ENCODE measurements at regions not wholly inside any gene's neighbourhood (a gene's known extent, or its start where the extent isn't known, plus 50 kb on each side); places are given as distances from the start of the nearest gene placed in this dataset.

DNA sequence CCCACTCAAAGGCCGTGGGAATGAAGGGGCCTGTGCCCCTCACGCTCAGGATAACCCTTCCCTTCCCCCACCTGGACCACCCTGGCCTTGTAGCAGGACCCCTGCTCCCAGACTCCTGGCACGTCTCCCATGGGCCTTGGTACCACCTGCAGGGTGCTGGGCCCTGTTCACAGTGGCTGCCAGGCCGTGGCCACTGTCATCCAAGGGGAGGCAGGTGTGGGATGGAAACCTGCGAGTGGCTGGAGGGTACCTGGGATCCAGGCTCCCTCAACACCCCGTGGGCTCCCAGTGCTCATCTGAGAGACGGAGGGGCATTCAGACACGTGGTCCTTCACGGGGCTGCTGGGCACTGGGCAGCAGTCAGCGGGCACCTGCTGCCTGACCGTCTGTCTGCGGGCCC lies 75.6 kb upstream of the CIBAR2 start:
- DNase-seq (ENCODE audit: low read depth in 2 of 2) = no peak

DNA sequence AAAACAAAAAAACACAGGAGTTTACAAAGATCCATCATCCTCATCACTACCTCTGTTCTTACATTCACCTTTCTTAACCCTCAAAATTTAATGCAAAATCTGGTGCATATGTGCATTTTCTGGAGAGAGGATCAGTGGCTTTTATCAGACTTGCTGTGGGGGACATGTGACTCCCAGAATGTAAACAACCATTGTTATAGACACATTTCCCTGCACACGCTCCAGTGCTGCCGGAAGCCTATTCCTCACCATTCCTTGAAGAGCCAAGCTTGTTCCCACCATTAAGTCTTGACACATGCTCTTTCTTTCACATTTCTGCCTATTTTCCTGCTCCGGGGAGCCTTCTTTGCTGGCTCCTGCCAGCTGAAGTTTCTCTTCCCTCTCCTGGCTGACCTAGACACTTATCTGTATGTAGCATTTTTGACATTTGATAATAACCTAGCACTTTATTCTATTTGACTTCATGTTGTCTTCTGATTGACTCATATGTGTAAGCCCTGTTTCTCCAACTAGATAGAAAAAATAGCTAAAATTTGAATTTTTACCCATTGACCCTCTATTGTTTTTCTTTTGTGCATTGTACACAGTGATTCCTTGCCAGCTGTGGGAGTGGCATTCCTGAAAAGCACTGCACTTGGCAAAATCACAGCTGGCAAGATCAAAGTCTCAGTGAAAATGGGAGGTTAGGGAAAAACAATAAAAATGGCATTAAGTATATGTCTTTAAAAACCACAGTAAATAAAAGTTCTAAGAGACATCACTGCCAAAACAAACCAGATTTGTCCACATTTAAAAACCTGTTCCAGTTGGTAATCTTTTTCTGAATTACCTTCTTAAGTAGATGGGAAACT lies 76.8 kb upstream of the CIBAR2 start:
- DNase-seq (ENCODE audit: low read depth in 2 of 2) = no peak

DNA sequence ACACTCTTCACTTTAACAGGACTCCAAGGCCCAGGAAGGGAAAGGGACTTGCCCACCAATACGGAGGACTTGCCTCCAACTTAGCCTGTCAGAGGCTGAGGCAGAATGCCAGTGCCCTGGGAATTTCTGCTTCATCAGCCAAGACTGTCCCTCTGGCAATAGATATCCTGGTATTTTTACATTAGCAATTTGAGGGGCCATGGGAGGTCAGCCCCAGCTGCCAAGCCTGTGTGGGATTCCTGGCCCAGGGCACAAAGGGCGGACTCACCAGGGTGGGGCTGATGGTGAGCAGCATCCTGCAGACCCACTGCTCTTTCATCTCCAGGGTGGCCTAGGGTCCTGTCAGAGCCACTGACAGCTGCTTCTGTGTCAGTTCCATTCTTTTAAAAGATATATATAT lies 78.3 kb upstream of the CIBAR2 start:
- DNase-seq (ENCODE audit: low read depth in 2 of 2) = no peak

DNA sequence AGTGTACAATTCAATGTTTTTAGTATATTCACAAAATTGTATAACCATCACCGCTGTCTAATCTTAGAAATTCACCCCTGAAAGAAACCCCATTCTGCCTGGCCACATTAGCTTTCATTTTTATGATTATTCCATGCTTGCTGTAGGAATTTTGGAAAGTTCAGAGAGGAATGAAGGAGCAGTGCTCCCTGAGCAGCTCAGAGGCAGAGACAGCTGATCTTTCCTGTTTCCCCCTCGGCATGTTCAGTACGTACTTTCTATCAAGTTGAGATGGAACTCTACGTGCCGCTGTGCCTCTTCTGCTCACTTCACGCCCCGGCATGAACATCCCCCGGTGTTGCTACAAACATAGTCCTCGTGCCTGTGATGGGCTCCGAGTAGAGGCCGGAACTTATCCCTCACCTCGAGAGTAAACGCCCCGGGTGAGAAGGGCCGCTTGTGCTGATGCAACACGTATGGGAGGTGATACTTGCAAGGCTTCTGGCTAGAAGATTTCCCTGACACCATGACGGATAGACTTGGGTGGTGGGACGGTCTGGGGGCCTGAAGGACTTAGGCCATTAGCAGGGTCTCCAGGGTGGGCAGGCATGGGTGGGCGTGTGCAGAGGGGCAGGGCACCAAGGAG lies 79.2 kb upstream of the CIBAR2 start:
- DNase-seq (ENCODE audit: low read depth in 2 of 2) = no peak

DNA sequence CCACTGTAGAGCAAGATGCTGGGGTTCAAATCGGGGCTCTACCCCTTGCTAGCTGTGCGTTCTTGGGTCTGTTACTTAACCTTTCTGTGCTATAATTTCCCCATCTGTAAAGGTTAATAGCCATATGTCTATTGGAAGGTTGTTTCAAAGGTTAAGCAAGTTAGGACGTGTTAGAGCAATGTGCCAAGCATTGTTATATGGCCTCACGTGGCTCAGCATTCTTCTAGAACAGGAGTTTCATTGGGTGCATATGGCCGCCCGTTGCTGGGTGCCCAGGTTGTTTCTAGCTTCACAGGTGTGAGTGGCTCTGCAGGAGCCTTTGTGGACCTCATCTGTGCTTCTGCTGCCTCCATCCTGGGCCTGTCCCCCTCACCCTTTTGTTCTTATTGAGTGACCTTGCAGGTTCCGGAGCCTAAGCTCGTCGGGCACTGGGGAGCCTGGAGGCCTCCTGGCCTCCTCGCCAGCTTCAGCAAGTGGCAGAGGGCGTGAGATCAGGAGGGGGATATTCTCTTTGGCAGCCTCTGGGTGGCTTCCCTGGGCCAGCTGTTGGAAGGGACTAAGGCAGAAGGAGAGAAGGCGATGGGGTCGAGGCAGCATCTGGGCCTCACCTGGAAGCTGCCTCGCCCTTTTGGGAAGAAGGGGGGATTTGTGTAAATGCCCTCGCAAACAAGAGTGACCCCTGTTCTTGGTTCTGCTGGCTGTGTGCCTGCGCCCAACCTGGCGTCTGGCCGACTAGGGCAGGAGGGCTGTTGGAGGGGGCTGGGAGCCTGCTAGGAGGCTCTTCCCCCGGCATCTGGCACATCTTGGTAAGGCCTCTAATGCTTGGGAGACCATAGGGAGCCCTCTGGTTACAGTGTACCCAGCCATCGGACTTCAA lies 80.2 kb upstream of the CIBAR2 start:
- no peak for DNase-seq (ENCODE audit: low read depth in 2 of 2)

DNA sequence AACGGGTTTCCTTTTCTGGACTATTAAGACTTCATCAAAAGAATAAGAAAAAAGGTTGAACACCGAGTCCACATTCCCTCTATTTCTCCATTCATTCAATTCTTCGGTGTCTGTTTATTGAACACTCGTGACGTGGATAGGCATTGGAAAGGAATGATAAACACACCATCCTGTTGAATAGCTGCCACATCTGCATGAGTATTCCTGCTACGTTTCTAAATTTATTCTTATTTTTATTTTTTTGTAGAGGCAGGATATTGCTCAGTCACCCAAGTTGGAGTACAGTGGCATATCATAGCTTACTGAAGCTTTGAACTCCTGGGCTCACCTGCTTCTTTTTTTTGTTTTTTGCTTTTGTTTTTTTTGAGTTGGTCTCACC lies 80.8 kb upstream of the CIBAR2 start:
- DNase-seq (ENCODE audit: low read depth in 2 of 2) = no peak

DNA sequence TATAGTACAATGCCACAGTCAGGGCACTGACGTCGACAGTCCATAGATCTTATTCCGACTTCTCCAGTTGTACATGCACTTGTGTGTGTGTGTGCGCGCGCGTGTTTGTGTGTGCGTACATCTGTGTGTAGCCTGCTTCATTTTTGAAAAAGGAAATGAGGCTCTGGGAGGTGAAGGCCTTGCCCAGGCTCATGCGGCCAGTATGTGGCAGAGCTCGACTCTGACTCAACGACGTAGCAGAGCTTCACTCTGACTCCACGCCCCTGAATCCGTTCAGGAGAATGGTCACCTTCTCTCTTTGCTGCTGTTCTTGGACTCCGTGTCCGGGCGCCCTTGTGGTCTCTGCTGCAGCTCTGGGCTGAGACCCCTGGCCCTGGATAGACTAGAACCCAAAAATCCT lies 81.6 kb upstream of the CIBAR2 start:
- no peak for DNase-seq (ENCODE audit: low read depth in 2 of 2)

DNA sequence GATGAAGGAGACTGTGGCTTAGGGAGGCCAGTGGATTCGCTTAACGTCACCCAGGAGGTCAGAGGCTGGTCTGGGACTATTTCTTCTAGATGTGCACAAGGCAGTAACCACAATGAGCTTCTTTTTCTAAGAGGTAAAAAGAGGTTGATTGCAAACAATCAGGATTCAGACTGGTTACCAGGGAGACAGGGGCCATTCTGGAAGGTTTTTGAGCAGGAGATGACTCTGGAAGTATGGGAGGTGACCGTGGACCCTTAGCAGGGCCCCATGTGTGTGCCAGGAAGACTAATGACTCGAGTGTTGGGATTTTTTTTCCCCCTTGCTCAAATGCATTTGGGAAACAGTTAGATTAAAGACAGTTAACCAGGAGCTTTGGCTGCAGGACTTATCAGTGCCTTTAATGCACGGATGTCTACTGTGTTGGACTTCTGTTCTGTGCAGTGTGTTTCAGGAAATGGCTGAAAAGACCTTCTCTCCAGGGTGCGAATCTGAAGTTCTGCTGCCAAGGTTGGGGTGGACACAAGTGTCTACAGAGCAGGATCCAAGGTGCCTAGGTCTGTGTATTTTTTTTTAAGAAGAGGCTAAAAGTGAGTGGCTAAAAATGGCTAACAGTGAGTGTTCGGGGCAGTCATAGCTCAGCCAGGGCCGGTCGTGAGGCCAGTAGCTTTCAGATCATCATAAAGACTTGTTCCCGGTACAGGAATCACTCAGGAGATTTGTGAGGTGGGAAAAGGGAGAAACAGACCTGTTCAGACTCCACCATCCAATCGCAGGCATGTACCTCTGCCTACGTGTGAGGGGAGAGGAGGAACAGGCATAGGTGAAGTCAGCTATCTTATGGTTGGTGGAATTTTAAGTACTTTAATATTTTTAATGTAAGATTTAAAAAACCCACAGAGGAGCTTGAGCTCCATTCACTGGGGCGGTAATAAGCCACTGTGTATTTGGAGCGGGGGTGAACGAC lies 82.3 kb upstream of the CIBAR2 start:
- DNase-seq (ENCODE audit: low read depth in 2 of 2) = no peak

DNA sequence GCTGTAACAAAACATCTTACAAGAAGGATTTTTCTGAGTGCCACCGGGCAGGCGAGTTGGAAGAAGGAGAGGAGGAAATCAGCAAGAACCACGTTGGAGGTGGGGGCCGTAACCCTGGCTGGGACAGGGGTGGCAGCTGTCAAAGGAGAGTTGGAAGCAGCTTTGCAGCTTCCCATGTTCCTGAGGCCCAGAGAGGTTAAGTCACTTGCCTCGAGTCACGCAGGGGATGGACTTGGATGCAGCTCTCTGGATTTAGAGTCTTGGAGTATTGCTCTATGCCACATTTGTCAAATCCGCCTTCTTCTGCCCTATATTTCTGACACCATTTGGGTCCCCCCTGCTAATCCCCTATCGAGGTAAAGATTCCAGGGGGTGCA lies 83.0 kb upstream of the CIBAR2 start:
- DNase-seq (ENCODE audit: low read depth in 2 of 2) = no peak

DNA sequence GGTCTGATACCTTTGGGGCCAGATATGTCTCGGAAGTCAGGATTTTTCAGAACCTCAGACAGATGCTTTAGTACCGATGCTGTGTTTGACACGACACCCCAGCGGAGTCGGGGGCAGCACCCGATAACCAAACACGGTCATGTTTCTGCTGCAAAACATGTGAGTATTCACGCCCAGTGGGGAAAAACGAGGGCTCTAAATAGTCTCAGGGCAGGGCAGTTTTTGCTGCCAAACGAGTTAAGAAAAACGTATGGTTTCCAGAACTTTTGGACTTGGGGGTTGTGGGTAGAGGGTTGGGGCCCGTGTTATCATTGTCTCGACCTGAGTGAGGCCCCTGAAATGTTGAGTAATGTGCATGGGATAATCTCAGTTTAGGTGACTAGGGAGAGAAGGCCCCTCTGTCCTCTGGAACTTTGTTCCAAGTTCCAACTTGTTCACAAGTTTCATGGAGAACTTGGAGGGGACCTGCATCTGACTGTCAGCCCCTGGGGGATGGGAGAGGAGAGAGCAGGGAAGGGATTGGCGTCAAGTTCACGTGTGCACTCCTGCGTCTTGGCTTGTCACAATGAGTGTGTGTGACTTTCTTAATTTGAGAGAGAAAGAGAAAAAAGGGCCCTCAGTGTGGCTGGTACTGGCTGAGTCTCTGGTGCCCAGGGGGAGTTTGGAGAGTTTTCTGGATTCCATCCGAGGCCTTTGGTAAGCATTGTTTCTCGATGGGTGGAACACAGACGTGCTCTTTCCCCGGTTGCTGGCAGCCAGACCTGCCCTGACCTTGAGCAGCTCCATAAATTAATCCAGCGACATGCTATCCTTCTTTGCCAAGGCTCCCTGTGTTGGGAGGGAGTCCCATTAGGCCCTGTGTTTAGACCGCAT lies 83.9 kb upstream of the CIBAR2 start:
- no peak for DNase-seq (ENCODE audit: low read depth in 2 of 2)

DNA sequence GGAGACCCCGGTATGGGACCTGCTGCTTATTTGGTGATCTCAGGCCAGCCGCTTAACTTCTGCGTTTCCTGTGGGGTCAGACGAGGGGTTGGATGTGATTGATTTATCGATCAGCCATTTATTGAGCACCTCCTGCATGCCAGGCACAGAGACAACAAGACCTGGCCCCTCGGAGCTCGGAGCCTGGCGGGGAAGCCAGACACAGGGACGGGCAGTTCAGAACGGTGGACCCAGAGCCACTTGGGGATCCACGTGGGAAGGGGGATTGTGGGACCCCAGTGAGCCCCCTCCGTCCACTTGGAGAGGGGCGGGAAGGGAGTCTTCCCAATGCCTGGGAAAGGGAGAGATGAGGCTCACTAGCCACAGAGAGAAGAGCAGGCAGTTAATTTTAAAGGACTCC lies 84.7 kb upstream of the CIBAR2 start:
- no peak for DNase-seq (ENCODE audit: low read depth in 2 of 2)

DNA sequence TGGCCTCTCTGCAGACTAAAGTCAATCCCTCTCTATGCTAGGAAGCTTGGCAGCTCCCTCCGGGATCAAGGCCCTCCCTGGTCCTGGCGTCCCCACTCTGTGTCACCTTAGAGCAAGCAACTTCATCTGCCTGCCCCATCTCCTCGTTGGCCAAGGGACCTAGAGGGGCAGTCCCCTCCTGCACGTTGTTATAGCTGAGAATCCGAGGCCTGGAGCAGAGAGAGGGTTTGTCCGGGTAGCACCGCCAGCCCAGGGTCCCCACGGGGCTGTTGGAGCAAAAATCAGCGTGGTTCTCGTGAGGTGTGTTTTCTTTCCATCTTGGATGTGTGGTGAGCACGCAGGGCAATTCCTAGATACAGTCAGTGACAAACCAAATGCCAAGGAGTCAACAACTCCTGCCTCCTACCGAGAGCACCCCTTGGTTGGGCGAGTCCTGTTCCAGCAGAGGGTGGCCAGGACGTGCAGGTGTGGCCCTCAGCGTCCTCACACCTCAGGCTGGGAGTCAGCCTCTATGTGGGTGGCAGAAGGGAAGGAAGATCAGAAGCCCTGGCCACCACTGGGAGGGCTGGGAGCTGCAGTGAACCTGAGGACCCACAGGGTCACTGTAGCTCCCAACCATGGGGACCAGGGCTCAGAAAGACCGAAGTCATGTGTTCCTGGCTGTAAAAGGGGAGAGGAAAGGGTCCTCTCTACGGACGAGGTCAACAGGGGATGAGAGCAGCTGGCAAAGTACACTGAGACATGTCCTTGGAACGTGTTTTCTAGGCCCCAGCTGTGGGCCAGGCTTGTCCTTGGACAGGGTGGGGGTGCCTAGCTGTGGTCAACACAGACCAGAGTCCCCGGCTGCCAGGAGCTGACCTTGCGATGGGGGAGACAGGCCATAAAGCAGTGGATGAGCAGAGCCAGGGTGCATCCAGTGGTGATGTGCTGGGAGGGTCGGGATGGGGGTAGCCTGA lies 85.6 kb upstream of the CIBAR2 start:
- no peak for DNase-seq (ENCODE audit: low read depth in 2 of 2)

DNA sequence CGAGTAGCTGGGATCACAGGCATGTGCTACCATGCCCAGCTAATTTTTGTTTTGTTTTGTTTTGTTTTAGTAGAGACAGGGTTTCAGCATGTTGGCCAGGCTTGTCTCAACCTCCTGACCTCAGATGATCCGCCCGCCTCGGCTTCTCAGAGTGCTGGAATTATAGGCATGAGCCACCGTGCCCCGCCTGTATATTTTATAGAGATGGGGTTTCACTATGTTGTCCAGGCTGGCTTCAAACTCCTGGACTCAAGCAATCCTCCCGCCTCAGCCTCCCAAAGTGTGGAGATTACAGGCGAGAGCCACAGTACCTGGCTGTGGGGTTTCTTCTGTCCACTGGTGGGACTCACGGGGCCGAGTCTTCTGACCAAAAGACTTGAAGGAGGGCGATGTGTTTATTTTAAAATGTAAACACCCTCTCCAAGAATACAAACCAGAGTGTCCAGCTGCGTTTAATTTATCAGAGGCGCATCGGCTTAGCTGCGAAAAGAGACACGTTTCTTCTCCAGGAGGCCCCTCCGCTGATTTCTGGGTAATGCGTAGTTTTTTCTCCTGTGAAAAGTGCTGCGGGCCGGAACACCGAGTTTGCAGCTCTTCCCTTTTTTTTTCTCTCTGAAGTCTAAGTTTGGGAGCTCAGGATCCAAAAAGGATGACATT lies 86.9 kb upstream of the CIBAR2 start:
- DNase-seq (ENCODE audit: low read depth in 2 of 2) = no peak

DNA sequence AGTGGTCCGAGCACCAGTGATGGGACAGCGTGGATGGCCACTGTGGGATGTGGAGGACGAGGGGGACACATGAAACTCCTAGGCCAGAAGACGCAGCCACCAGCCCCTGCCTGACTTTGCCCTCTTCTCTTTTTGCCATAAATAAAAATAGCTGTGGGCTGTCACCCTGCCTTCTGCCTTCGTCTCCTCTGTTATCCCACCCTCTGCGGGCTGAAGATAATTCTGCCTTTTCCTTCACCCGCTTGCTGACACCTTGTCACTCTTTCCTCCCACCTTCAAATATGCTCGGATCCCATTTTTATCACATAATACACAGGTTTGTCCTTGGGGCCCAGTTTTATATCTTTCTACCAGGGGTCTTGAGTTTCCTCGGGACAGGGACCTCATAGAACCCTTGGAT lies 87.6 kb upstream of the CIBAR2 start:
- DNase-seq (ENCODE audit: low read depth in 2 of 2) = no peak

DNA sequence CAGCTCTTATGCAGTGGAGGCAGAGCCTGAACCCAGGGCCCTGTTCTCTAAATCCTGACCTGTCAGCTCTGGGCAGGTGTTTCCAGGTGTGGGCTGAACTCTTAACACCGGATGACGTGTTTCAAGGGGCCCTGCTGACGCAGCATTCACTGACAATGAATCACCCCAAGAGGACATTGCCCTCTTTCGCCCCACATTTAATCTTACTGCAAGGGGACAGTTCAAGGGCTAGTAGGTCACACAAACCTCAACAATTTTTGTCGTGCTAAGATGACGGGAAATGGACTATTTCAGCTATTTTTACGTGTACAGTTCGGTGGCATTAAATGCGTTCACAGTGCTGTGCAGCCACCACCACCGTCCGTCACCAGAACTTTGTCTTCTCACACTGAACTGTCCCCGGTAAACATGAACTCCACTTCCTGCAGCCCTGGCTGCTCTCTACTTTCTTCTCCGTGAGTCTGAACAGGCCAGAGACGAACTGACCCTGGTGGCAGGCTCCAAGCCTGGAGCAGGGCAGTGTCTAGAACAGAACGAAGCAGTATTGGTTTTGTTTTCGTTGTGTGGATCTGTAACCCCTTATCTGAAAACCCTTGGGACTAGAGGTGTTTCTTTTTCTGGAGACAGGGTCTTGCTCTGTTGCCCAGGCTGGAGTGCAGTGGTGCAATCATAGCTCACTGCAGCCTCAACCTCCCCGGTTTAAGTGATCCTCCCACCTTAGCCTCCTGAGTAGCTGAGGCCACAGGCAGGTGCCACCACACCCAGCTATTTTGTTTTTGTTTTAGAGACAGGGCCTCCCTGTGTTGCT lies 88.4 kb upstream of the CIBAR2 start:
- DNase-seq (ENCODE audit: low read depth in 2 of 2) = no peak

DNA sequence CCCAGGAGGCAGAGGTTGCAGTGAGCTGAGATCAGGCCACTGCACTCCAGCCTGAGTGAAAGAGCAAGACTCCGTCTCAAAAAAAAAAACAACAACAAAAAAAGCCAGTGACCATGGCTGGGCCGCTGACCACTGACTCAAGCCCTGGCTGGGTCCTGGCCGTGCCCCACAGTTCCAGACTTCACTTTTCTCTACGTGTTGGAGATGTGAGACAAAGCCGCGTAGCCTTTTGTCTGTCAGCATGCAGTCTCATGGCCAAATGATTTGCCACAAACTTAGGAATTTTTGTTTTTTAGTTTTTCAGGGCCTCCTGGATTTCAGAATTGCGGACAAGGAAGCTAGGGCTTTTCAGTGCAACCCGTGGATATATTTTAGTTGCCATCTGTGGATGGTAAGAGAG lies 89.3 kb upstream of the CIBAR2 start:
- no peak for DNase-seq (ENCODE audit: low read depth in 2 of 2)

DNA sequence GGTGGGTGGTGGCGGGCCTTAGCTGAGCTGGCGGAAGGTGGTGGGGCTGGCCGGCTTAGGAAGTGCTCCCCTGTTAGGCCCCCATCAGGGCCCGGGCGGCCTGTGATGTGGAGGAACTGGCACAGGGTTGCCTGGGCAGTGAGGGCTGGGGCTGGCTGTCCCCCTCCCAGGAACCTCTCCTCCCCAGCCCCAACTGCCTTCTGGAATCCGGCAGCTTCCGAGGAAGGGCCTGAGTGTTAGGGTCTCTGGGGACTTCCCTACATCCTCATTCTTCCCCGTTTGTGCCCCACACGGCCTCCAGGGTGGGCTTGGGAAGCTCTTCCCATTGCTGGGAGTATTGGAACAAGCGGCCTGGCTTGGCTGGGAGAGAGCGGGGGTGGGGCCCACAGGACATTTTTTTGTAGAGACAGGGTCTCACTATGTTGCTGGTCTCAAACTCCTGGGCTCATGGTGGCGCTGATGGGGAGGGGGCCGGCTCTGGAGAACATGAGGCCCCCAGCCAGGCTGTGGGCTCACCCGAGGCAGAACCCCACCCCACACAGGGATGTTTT lies 89.9 kb upstream of the CIBAR2 start:
- no peak for DNase-seq (ENCODE audit: low read depth in 2 of 2)

Data from fibroblast of skin of left biceps (primary cell).